Neutrophil (primary cell): ENCODE measurements at regions not wholly inside any gene's neighbourhood (a gene's known extent, or its start where the extent isn't known, plus 50 kb on each side); places are given as distances from the start of the nearest gene placed in this dataset.

ENCODE experiments used
- H3K27ac ChIP-seq: fragments of 200-600 bp; sonication (generic); 2 replicates; pipeline ENCODE4 v1.5.1; 2016; ENCODE audit warnings: mild to moderate bottlenecking, moderate library complexity
- H3K27me3 ChIP-seq: fragments of 200-600 bp; sonication (generic); 2 replicates; pipeline ENCODE4 v1.6.0; 2016; ENCODE audit warnings: mild to moderate bottlenecking
- H3K36me3 ChIP-seq: fragments of 200-600 bp; sonication (generic); 2 replicates; pipeline ENCODE4 v1.5.1; 2017
- H3K4me1 ChIP-seq, 2 experiments: fragments of 200-600 bp in 1 of 2; sonication (generic) in 1 of 2; 1 replicate in 1 of 2; 2 replicates in 1 of 2; pipeline versions ENCODE4 v1.5.1 to v1.6.1; 2013 to 2016; ENCODE audit warnings: low read depth in 1 of 2, low read length in 1 of 2, mild to moderate bottlenecking in 1 of 2, moderate library complexity in 1 of 2; ENCODE audit not compliant: control insufficient read depth in 1 of 2, insufficient read depth in 1 of 2
- H3K4me3 ChIP-seq, 2 experiments: fragments of 200-600 bp in 1 of 2; sonication (generic) in 1 of 2; 1 replicate in 1 of 2; 2 replicates in 1 of 2; pipeline ENCODE4 v1.5.1; 2013 to 2016; ENCODE audit warnings: low read depth in 1 of 2, low read length in 1 of 2, mild to moderate bottlenecking in 1 of 2, moderate library complexity in 1 of 2
- H3K9me3 ChIP-seq: fragments of 200-600 bp; sonication (generic); 2 replicates; pipeline ENCODE4 v1.5.1; 2016
- CTCF ChIP-seq: fragments of 200-600 bp; sonication (generic); IDR thresholded peaks from 2 replicates; pipeline ENCODE4 v1.5.1; 2016; ENCODE audit warnings: antibody characterized with exemption

GRCh38 chr1:218201601-218202000 is 83.5 kb upstream of the RRP15 start:
- Histone ChIP-seq H3K9me3 (no peaks in the 10 kb centered on the region), H3K27me3 (no peaks in the 10 kb centered on the region), H3K4me3 (no peak overlapping the region), H3K27ac (no peak overlapping the region), H3K4me1 (no peaks in the 10 kb centered on the region), H3K36me3 (no peaks in the 10 kb centered on the region)
- no peak for TF ChIP-seq CTCF

- Histone ChIP-seq H3K9me3 (no peaks in the 10 kb centered on the region), H3K4me3 (no peak overlapping the region), H3K4me1 (no peaks in the 10 kb centered on the region), H3K27ac (no peak overlapping the region), H3K36me3 (no peaks in the 10 kb centered on the region), H3K27me3 (no peaks in the 10 kb centered on the region)
- no peak for TF ChIP-seq CTCF
Measured at GRCh38 chr1:218205721-218206120, 79.4 kb upstream of the RRP15 start.

DNA sequence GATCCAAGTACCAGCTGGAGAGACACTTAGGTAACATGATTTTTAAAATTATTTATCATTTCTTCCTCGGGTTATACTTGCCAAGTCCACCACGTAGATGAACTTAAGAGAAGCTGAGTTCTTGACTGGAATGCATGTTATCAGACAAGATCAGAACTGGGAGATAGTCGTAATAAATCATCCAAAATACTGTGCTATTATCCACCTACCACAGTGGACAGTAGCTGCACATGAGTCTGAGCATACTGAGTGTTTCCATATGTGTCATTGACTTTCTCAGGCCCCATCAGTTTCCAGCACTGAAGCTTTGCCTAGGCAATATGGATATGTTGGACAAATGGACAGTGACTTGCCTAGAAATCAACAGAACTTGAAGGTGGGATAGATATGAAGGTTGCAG is 77.9 kb upstream of the RRP15 start:
- Histone ChIP-seq H3K27ac (no peak overlapping the region), H3K27me3 (no peaks in the 10 kb centered on the region)
- TF ChIP-seq CTCF, result no peak

DNA sequence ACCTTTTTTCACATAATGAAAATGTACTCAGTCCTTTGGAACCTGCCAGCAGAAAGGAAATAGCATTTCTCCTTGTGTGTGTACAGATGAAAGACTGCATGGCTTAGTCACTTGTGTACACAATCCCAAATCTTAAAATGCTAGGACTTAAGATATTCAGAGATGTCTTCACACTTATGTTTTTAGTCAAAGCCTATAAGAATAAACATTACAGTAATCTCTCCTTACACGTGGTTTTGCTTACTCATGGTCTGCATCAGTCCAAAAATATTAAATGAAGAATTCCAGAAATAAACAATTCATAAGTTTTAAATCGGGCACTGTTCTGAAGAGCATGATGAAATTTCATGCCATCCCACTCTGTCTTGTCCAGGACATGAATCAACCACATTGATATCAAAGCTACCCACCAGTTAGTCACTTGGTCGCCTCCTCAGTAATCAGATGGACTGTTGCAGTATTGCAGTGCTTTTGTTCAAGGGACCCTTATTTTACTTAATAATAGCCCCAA is 75.7 kb upstream of the RRP15 start:
- no peaks in the 10 kb centered on the region for H3K36me3 ChIP-seq
- H3K4me3 ChIP-seq, result no peak overlapping the region
- no peaks in the 10 kb centered on the region for H3K9me3 ChIP-seq
- no peak for TF ChIP-seq CTCF
- no peak overlapping the region for H3K27ac ChIP-seq
- H3K4me1 ChIP-seq, result no peaks in the 10 kb centered on the region
- no peaks in the 10 kb centered on the region for H3K27me3 ChIP-seq

More for the DNA sequence above, 77.9 kb upstream of the RRP15 start:
- H3K4me1 ChIP-seq, result no peaks in the 10 kb centered on the region
- H3K36me3 ChIP-seq, result no peaks in the 10 kb centered on the region
- no peak overlapping the region for H3K4me3 ChIP-seq
- H3K9me3 ChIP-seq, result no peaks in the 10 kb centered on the region

GRCh38 chr1:218211241-218211640 is 73.9 kb upstream of the RRP15 start:
- Histone ChIP-seq H3K36me3 (no peaks in the 10 kb centered on the region), H3K9me3 (no peaks in the 10 kb centered on the region), H3K27me3 (no peaks in the 10 kb centered on the region), H3K4me3 (no peak overlapping the region), H3K4me1 (no peaks in the 10 kb centered on the region), H3K27ac (no peak overlapping the region)
- TF ChIP-seq CTCF, result no peak

DNA sequence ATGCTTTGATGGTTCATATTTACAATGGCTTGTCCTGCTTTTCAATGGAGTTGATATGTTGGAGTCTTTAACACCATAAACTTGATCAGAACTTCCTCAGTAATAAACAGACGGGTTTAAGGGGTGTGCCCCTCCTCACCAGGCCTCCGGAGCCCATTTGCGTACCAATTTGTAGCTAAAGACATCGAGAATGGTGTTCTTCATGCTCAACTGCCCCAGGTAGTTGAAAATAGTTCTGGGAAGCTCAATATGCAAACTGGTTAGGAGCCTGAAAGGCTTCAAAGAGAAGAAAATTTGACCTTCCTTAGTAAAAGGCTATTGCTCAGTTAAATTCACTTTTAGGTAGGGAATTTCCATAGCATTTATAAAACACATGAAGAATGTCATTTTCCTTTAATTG is 68.1 kb upstream of the RRP15 start:
- Histone ChIP-seq H3K27me3 (peaks cover 7% of the 10 kb centered on the region), H3K4me3 (no peak overlapping the region), H3K4me1 (no peaks in the 10 kb centered on the region), H3K9me3 (no peaks in the 10 kb centered on the region), H3K36me3 (no peaks in the 10 kb centered on the region), H3K27ac (no peak overlapping the region)
- no peak for TF ChIP-seq CTCF
